K562 (cell line): ENCODE measurements at regions not wholly inside any gene's neighbourhood (a gene's known extent, or its start where the extent isn't known, plus 50 kb on each side); places are given as distances from the start of the nearest gene placed in this dataset.

Experiments used
- ATAC-seq: fragments of 200-7000 bp; cut with Tn5 transposase; 3 replicates; pipeline ENCODE4 v1.9.1; 2020; ENCODE audit warnings: moderate library complexity
- BruUV-seq: library from RNA; stranded (reverse); fragments of 400-500 nt; replicated peaks from 2 replicates; lab custom pipeline; 2021; lab: Mats Ljungman, UMichigan
- CTCF ChIA-PET: fragments of 300-600 bp; formaldehyde crosslinking; extraction: SDS; loops from one replicate; lab custom pipeline; 2021; ENCODE audit warnings: low intra/inter-chr PET ratio; lab: Yijun Ruan, JAX
- POLR2A ChIA-PET: fragments of 300-600, 350-650 bp; sonication (Branson Sonifier 250); formaldehyde crosslinking; extraction: SDS; loops from one replicate; lab custom pipeline; 2021; ENCODE audit warnings: antibody characterized with exemption, inconsistent platforms; lab: Yijun Ruan, JAX
- DNase-seq, 4 experiments: peaks; one replicate each; pipeline versions ENCODE4 v3.0.0 to v3.0.0-alpha.2; 2011 to 2018; ENCODE audit warnings: low spot score in 3 of 4, mixed read lengths in 3 of 4; ENCODE audit errors: extremely low read depth in 1 of 4
- FAIRE-seq: peaks from 2 replicates; lab custom pipeline; 2011; peaks lifted over from hg19 to GRCh38; lab: Jason Lieb, UNC
- H2AFZ ChIP-seq: 2 replicates; pipeline ENCODE4 v1.6.0; 2011; ENCODE audit warnings: low read depth, low read length, control low read depth, inconsistent platforms
- H3K27ac ChIP-seq: fragments of 200-600 bp; 3 replicates; pipeline ENCODE4 v1.8.0; 2011; ENCODE audit warnings: low read depth, mild to moderate bottlenecking, control low read depth, inconsistent platforms, low read length, moderate library complexity, mixed read lengths; ENCODE audit errors: extremely low read depth
- H3K27me3 ChIP-seq, 2 experiments: fragments of 300-600 bp in 1 of 2; 2 replicates in 1 of 2; 3 replicates in 1 of 2; pipeline versions ENCODE4 v1.6.0 to v1.8.0; 2011; ENCODE audit warnings: inconsistent platforms in 2 of 2, low read length in 2 of 2, mild to moderate bottlenecking in 1 of 2, mixed read lengths in 1 of 2, moderate library complexity in 1 of 2; ENCODE audit not compliant: control insufficient read depth in 2 of 2, insufficient read depth in 2 of 2
- H3K36me3 ChIP-seq: fragments of 300-600 bp; 3 replicates; pipeline ENCODE4 v1.8.0; 2011; ENCODE audit warnings: mild to moderate bottlenecking, low read length, inconsistent platforms; ENCODE audit not compliant: control insufficient read depth, insufficient read depth
- H3K4me1 ChIP-seq, 2 experiments: fragments of 200-600 bp in 1 of 2; replicated peaks in 1 of 2; 2 replicates in 1 of 2; 3 replicates in 1 of 2; pipeline versions ENCODE4 v1.5.1 to v1.8.0; 2011; ENCODE audit warnings: inconsistent platforms in 2 of 2, low read length in 2 of 2, mild to moderate bottlenecking in 1 of 2, mixed read lengths in 1 of 2, moderate library complexity in 1 of 2; ENCODE audit not compliant: control insufficient read depth in 2 of 2, insufficient read depth in 2 of 2
- H3K4me2 ChIP-seq: 2 replicates; pipeline ENCODE4 v1.6.1; 2011; ENCODE audit warnings: low read length, control low read depth, inconsistent platforms, mixed read lengths; ENCODE audit not compliant: insufficient read depth
- H3K4me3 ChIP-seq: fragments of 200-600 bp; sonication (generic), shearing (Covaris generic); 2 replicates; pipeline ENCODE4 v1.5.1; 2016; ENCODE audit warnings: control low read depth, inconsistent platforms
- H3K79me2 ChIP-seq: fragments of 200-600 bp; 3 replicates; pipeline ENCODE4 v1.8.0; 2011; ENCODE audit warnings: low read length, inconsistent platforms; ENCODE audit not compliant: control insufficient read depth, insufficient read depth
- H3K9ac ChIP-seq, 2 experiments: 2 replicates each; pipeline versions ENCODE4 v1.6.0 to v1.6.1; 2011; ENCODE audit warnings: low read depth in 2 of 2, low read length in 2 of 2, control low read depth in 1 of 2, inconsistent platforms in 1 of 2, mild to moderate bottlenecking in 1 of 2, mixed read lengths in 1 of 2; ENCODE audit not compliant: insufficient read depth in 1 of 2
- H3K9me1 ChIP-seq: one replicate; pipeline ENCODE4 v1.6.0; 2011; ENCODE audit warnings: inconsistent platforms, mild to moderate bottlenecking, low read length, moderate library complexity; ENCODE audit not compliant: control insufficient read depth, insufficient read depth
- H3K9me3 ChIP-seq: replicated peaks from 2 replicates; pipeline ENCODE4 v1.5.1; 2011; ENCODE audit warnings: low read depth, low read length, inconsistent platforms; ENCODE audit not compliant: control insufficient read depth, insufficient read depth
- H4K20me1 ChIP-seq: replicated peaks from 2 replicates; pipeline ENCODE4 v1.6.1; 2011; ENCODE audit warnings: low read length, inconsistent platforms, mixed read lengths; ENCODE audit not compliant: control insufficient read depth, insufficient read depth
- CCAR2 ChIP-seq: fragments of 200-400 bp; formaldehyde crosslinking; IDR thresholded peaks from 2 replicates; pipeline ENCODE4 v1.6.1; 2017; ENCODE audit warnings: mild to moderate bottlenecking, low read depth, low read length
- RAD21 ChIP-seq, 2 experiments: fragments of 250-450 bp in 1 of 2; fragments of 450-650 bp in 1 of 2; sonication (Bioruptor Pico) in 1 of 2; formaldehyde crosslinking in 1 of 2; IDR thresholded peaks in 1 of 2; conservative IDR thresholded peaks in 1 of 2; 2 replicates each; pipeline versions ENCODE4 v1.4.0 to v1.8.0; 2020 to 2022; ENCODE audit warnings: mild to moderate bottlenecking in 2 of 2, moderate library complexity in 1 of 2
- RBBP5 ChIP-seq: fragments of 200-600 bp; sonication (generic); IDR thresholded peaks from 2 replicates; pipeline ENCODE4 v1.6.1; 2012; ENCODE audit warnings: borderline replicate concordance, mild to moderate bottlenecking, low read length, control low read depth, inconsistent platforms; ENCODE audit not compliant: insufficient read depth, poor library complexity, severe bottlenecking
- SLC30A9 ChIP-seq: fragments of 250-450 bp; sonication (Bioruptor Pico); IDR thresholded peaks from 2 replicates; pipeline ENCODE4 v1.8.0; 2022; ENCODE audit warnings: mild to moderate bottlenecking, moderate library complexity
- SMARCB1 ChIP-seq: IDR thresholded peaks from 2 replicates; pipeline ENCODE4 v1.6.1; 2011; ENCODE audit warnings: improper control_type of control experiment, low read depth; ENCODE audit not compliant: insufficient read length
- ZNF24 ChIP-seq: fragments of 450-650 bp; IDR thresholded peaks from 2 replicates; pipeline ENCODE4 v1.6.1; 2016
- WGBS: fragments of 100-300 bp; shearing (Covaris generic); methylation state at CpG from one replicate; pipeline ENCODE4 v1.1.6; 2016; ENCODE audit warnings: low coverage, mixed read lengths; ENCODE audit not compliant: insufficient coverage; ENCODE audit errors: missing lambda C conversion rate; 5-methylcytosine and 5-hydroxymethylcytosine counted together
- in situ Hi-C: fragments of 300-500 bp; cut with MboI; formaldehyde crosslinking; loops from 4 replicates; pipeline ENCODE4 v1.15.0; 2018; ENCODE audit warnings: inconsistent platforms, mixed read lengths
- intact Hi-C: fragments of 100-400 bp; cut with micrococcal nuclease; formaldehyde crosslinking; loops from 2 replicates; pipeline ENCODE4 v1.14.2; 2022

GRCh38 chr19:31545777-31546176, 196.5 kb upstream of the TSHZ3 start:
- no peaks in the 10 kb centered on the region for H3K9me1 ChIP-seq
- in situ Hi-C loops (no loop called here), intact Hi-C loops (no loop called here)
- H3K9ac ChIP-seq: no peak overlapping the region
- ATAC-seq (no peak), FAIRE-seq (no peak), DNase-seq (no peak)
- H3K4me2 ChIP-seq: no peak overlapping the region
- no peak overlapping the region for H3K4me3 ChIP-seq
- CTCF ChIA-PET: no interaction called here
- H3K79me2 ChIP-seq: no peaks in the 10 kb centered on the region
- H3K36me3 ChIP-seq: no peaks in the 10 kb centered on the region
- H3K27ac ChIP-seq: no peak overlapping the region
- no TSS peak for BruUV-seq
- WGBS: 0% methylated on average over 2 of the region's 2 CpGs
- H2AFZ ChIP-seq: no peak overlapping the region
- H3K27me3 ChIP-seq: no peaks in the 10 kb centered on the region
- no peaks in the 10 kb centered on the region for H4K20me1 ChIP-seq
- POLR2A ChIA-PET: interaction anchor here (0.6 to 1.2 kb wide), 2 partner anchors 13 to 472 kb away, joined by 3 to 4 read pairs; no protein-coding TSS in a partner anchor
- no peaks in the 10 kb centered on the region for H3K9me3 ChIP-seq
- TF ChIP-seq CCAR2 (no peak), RBBP5 (no peak), SLC30A9 (CRISPR knock-in tag) (no peak), SMARCB1 (no peak), ZNF24 (no peak), RAD21 (CRISPR knock-in tag; conservative IDR thresholded peaks at IDR 0.05 in 1 of 2, IDR thresholded peaks at IDR 0.05 in 1 of 2) (no peak)
- H3K4me1 ChIP-seq: no peaks in the 10 kb centered on the region
